Activated CD4-positive, alpha-beta T cell treated with anti-CD3 and anti-CD28 coated beads for 36 hours (primary cell): ENCODE measurements at regions not wholly inside any gene's neighbourhood (a gene's known extent, or its start where the extent isn't known, plus 50 kb on each side); places are given as distances from the start of the nearest gene placed in this dataset.

ENCODE experiments used
- ATAC-seq: fragments of 200-7000 bp; cut with Tn5 transposase; one replicate; pipeline ENCODE4 v1.10.0; 2021; ENCODE audit warnings: mild to moderate bottlenecking, moderate library complexity
- CTCF ChIA-PET: fragments of 350-600 bp; sonication (Branson Sonifier 250); formaldehyde crosslinking; loops from one replicate; lab custom pipeline; 2021; ENCODE audit warnings: antibody characterized with exemption; lab: Charles Lee
- POLR2A ChIA-PET: fragments of 350-600 bp; sonication (Branson Sonifier 250); formaldehyde crosslinking; loops from one replicate; lab custom pipeline; 2021; ENCODE audit warnings: antibody characterized with exemption, inconsistent platforms; lab: Charles Lee
- DNase-seq: peaks from one replicate; pipeline ENCODE4 v3.0.0-alpha.2; 2020
- H3K27ac Mint-ChIP-seq: one replicate; pipeline ENCODE4 v1.8.0; 2021; ENCODE audit warnings: mixed read lengths
- H3K27me3 Mint-ChIP-seq: one replicate; pipeline ENCODE4 v1.8.0; 2021; ENCODE audit warnings: mixed read lengths
- H3K36me3 Mint-ChIP-seq: one replicate; pipeline ENCODE4 v1.8.0; 2021; ENCODE audit warnings: low read depth, mixed read lengths
- H3K4me1 Mint-ChIP-seq: one replicate; pipeline ENCODE4 v1.8.0; 2021; ENCODE audit warnings: mixed read lengths
- H3K4me3 Mint-ChIP-seq: one replicate; pipeline ENCODE4 v1.8.0; 2021; ENCODE audit warnings: mild to moderate bottlenecking, moderate library complexity, mixed read lengths
- H3K9me3 Mint-ChIP-seq: one replicate; pipeline ENCODE4 v1.8.0; 2021; ENCODE audit warnings: low read depth, mixed read lengths
- intact Hi-C, 2 experiments: fragments of 100-400 bp; cut with DNase I in 1 of 2; cut with micrococcal nuclease in 1 of 2; formaldehyde crosslinking; loops; one replicate each; pipeline versions ENCODE4 v1.14.2 to v1.15.1; 2022 to 2024; cut with DNase I, micrococcal nuclease

GRCh38 chr14:44353805-44354204 lies 153.3 kb downstream of the FSCB start:
- H3K9me3 Mint-ChIP-seq, result peaks cover 20% of the 10 kb centered on the region
- H3K4me1 Mint-ChIP-seq, result no peaks in the 10 kb centered on the region
- ATAC-seq, result no peak

GRCh38 chr14:44352201-44352600 lies 154.9 kb downstream of the FSCB start:
- no peak for ATAC-seq
- H3K4me1 Mint-ChIP-seq, result no peaks in the 10 kb centered on the region
- H3K36me3 Mint-ChIP-seq, result no peaks in the 10 kb centered on the region
- H3K9me3 Mint-ChIP-seq, result peaks cover 20% of the 10 kb centered on the region
- POLR2A ChIA-PET, result no interaction called here
- DNase-seq, result no peak
- no peak overlapping the region for H3K27ac Mint-ChIP-seq
- H3K27me3 Mint-ChIP-seq, result no peaks in the 10 kb centered on the region
- intact Hi-C loops, result no loop called here
- CTCF ChIA-PET, result no interaction called here
- H3K4me3 Mint-ChIP-seq, result no peak overlapping the region

More at GRCh38 chr14:44353805-44354204, 153.3 kb downstream of the FSCB start:
- POLR2A ChIA-PET, result no interaction called here
- H3K27ac Mint-ChIP-seq, result no peak overlapping the region
- H3K36me3 Mint-ChIP-seq, result no peaks in the 10 kb centered on the region
- H3K27me3 Mint-ChIP-seq, result no peaks in the 10 kb centered on the region
- no peak for DNase-seq
- H3K4me3 Mint-ChIP-seq, result no peak overlapping the region
- intact Hi-C loops, result no loop called here
- CTCF ChIA-PET, result no interaction called here

- POLR2A ChIA-PET, result no interaction called here
- H3K27me3 Mint-ChIP-seq, result no peaks in the 10 kb centered on the region
- H3K36me3 Mint-ChIP-seq, result no peaks in the 10 kb centered on the region
- intact Hi-C loops, result no loop called here
- ATAC-seq (no peak), DNase-seq (no peak)
- H3K9me3 Mint-ChIP-seq, result peaks cover 8% of the 10 kb centered on the region
- CTCF ChIA-PET, result interaction anchor here (0.6 kb wide), 1 partner anchor 154 kb away, joined by 3 read pairs; no protein-coding TSS in a partner anchor
- H3K4me3 Mint-ChIP-seq, result no peak overlapping the region
- H3K4me1 Mint-ChIP-seq, result no peaks in the 10 kb centered on the region
- no peak overlapping the region for H3K27ac Mint-ChIP-seq
Observed at GRCh38 chr14:44347316-44347715, 159.8 kb downstream of the FSCB start.

- H3K9me3 Mint-ChIP-seq, result peaks cover 1% of the 10 kb centered on the region
- H3K4me1 Mint-ChIP-seq, result no peaks in the 10 kb centered on the region
- ChIA-PET CTCF (no interaction called here), POLR2A (no interaction called here)
- no peaks in the 10 kb centered on the region for H3K27me3 Mint-ChIP-seq
- DNase-seq (no peak), ATAC-seq (no peak)
- no peak overlapping the region for H3K27ac Mint-ChIP-seq
- no peak overlapping the region for H3K4me3 Mint-ChIP-seq
- intact Hi-C loops, result no loop called here
- no peaks in the 10 kb centered on the region for H3K36me3 Mint-ChIP-seq
Observed at GRCh38 chr14:44341116-44341515, 166.0 kb downstream of the FSCB start.

GRCh38 chr14:44339862-44340261 lies 167.2 kb downstream of the FSCB start:
- intact Hi-C loops, result no loop called here
- CTCF ChIA-PET, result no interaction called here
- ATAC-seq, result no peak
- no peaks in the 10 kb centered on the region for H3K36me3 Mint-ChIP-seq
- H3K27ac Mint-ChIP-seq, result no peak overlapping the region
- no peak overlapping the region for H3K4me3 Mint-ChIP-seq
- H3K9me3 Mint-ChIP-seq, result peaks cover 3% of the 10 kb centered on the region
- no peaks in the 10 kb centered on the region for H3K4me1 Mint-ChIP-seq
- DNase-seq, result no peak
- H3K27me3 Mint-ChIP-seq, result no peaks in the 10 kb centered on the region
- POLR2A ChIA-PET, result no interaction called here

- Mint-ChIP-seq H3K4me3 (no peak overlapping the region), H3K27ac (no peak overlapping the region), H3K4me1 (no peaks in the 10 kb centered on the region), H3K27me3 (no peaks in the 10 kb centered on the region), H3K9me3 (peaks cover 3% of the 10 kb centered on the region), H3K36me3 (no peaks in the 10 kb centered on the region)
- POLR2A ChIA-PET, result no interaction called here
- CTCF ChIA-PET, result interaction anchor here (0.6 kb wide), 1 partner anchor 52 kb away, joined by 3 read pairs; no protein-coding TSS in a partner anchor
- no peak for DNase-seq
- intact Hi-C loops, result no loop called here
- ATAC-seq, result no peak
Observed at GRCh38 chr14:44339231-44339630, 167.9 kb downstream of the FSCB start.

- intact Hi-C loops, result no loop called here
- H3K4me3 Mint-ChIP-seq, result no peak overlapping the region
- no peak for ATAC-seq
- no peaks in the 10 kb centered on the region for H3K36me3 Mint-ChIP-seq
- no peaks in the 10 kb centered on the region for H3K27me3 Mint-ChIP-seq
- ChIA-PET CTCF (no interaction called here), POLR2A (no interaction called here)
- H3K9me3 Mint-ChIP-seq, result peaks cover 9% of the 10 kb centered on the region
- H3K4me1 Mint-ChIP-seq, result no peaks in the 10 kb centered on the region
- DNase-seq, result no peak
- no peak overlapping the region for H3K27ac Mint-ChIP-seq
Observed at GRCh38 chr14:44317441-44317746, 189.7 kb downstream of the FSCB start.

GRCh38 chr14:44316647-44317440 lies 190.2 kb downstream of the FSCB start:
- intact Hi-C loops, result no loop called here
- Mint-ChIP-seq H3K36me3 (no peaks in the 10 kb centered on the region), H3K27me3 (no peaks in the 10 kb centered on the region), H3K4me3 (no peak overlapping the region), H3K4me1 (no peaks in the 10 kb centered on the region), H3K27ac (no peak overlapping the region), H3K9me3 (peaks cover 9% of the 10 kb centered on the region)
- ChIA-PET POLR2A (no interaction called here), CTCF (no interaction called here)
- ATAC-seq (peak; percentile 93), DNase-seq (peak; percentile 46)

GRCh38 chr14:44309331-44309730 lies 197.8 kb downstream of the FSCB start:
- H3K36me3 Mint-ChIP-seq, result no peaks in the 10 kb centered on the region
- no peaks in the 10 kb centered on the region for H3K4me1 Mint-ChIP-seq
- POLR2A ChIA-PET, result no interaction called here
- intact Hi-C loops, result no loop called here
- CTCF ChIA-PET, result interaction anchor here (0.7 kb wide), 1 partner anchor 1388 kb away, joined by 3 read pairs; no protein-coding TSS in a partner anchor
- no peak overlapping the region for H3K27ac Mint-ChIP-seq
- H3K27me3 Mint-ChIP-seq, result no peaks in the 10 kb centered on the region
- no peak overlapping the region for H3K4me3 Mint-ChIP-seq
- ATAC-seq (no peak), DNase-seq (no peak)
- peaks cover 5% of the 10 kb centered on the region for H3K9me3 Mint-ChIP-seq

GRCh38 chr14:44300916-44301315 lies 206.2 kb downstream of the FSCB start:
- H3K4me3 Mint-ChIP-seq, result no peak overlapping the region
- ATAC-seq, result no peak
- no peak overlapping the region for H3K27ac Mint-ChIP-seq
- intact Hi-C loops, result no loop called here
- ChIA-PET POLR2A (no interaction called here), CTCF (no interaction called here)
- H3K9me3 Mint-ChIP-seq, result peaks cover 2% of the 10 kb centered on the region
- H3K4me1 Mint-ChIP-seq, result no peaks in the 10 kb centered on the region
- DNase-seq, result no peak
- no peaks in the 10 kb centered on the region for H3K27me3 Mint-ChIP-seq
- no peaks in the 10 kb centered on the region for H3K36me3 Mint-ChIP-seq

GRCh38 chr14:44297437-44297836 lies 209.6 kb downstream of the FSCB start:
- intact Hi-C loops, result no loop called here
- no peak for DNase-seq
- CTCF ChIA-PET, result no interaction called here
- H3K27ac Mint-ChIP-seq, result no peak overlapping the region
- POLR2A ChIA-PET, result no interaction called here
- no peaks in the 10 kb centered on the region for H3K27me3 Mint-ChIP-seq
- H3K4me1 Mint-ChIP-seq, result no peaks in the 10 kb centered on the region
- ATAC-seq, result no peak
- H3K9me3 Mint-ChIP-seq, result peaks cover 9% of the 10 kb centered on the region
- no peak overlapping the region for H3K4me3 Mint-ChIP-seq
- no peaks in the 10 kb centered on the region for H3K36me3 Mint-ChIP-seq

- H3K27ac Mint-ChIP-seq, result no peak overlapping the region
- ATAC-seq (no peak), DNase-seq (no peak)
- ChIA-PET CTCF (no interaction called here), POLR2A (no interaction called here)
- H3K4me3 Mint-ChIP-seq, result no peak overlapping the region
- H3K36me3 Mint-ChIP-seq, result no peaks in the 10 kb centered on the region
- H3K4me1 Mint-ChIP-seq, result no peaks in the 10 kb centered on the region
- H3K27me3 Mint-ChIP-seq, result no peaks in the 10 kb centered on the region
- intact Hi-C loops, result no loop called here
- peaks cover 7% of the 10 kb centered on the region for H3K9me3 Mint-ChIP-seq
Observed at GRCh38 chr14:44291366-44291915, 215.6 kb downstream of the FSCB start.
